ENCODE measurements at regions not wholly inside any gene's neighbourhood (a gene's known extent, or its start where the extent isn't known, plus 50 kb on each side); places are given as distances from the start of the nearest gene placed in this dataset.

GRCh38 chr10:33791272-33791660, 456.8 kb upstream of the NRP1 start:
- no peak for TF ChIP-seq CTCF (IDR thresholded peaks at IDR 0.05)
- Histone ChIP-seq H3K4me3 (no peak overlapping the region), H3K9me3 (no peaks in the 10 kb centered on the region), H3K4me1 (ENCODE audit: low read depth) (no peaks in the 10 kb centered on the region), H3K36me3 (ENCODE audit: low read depth) (no peaks in the 10 kb centered on the region)
- DNase-seq (no peak), ATAC-seq (no peak)
- intact Hi-C loops (cut with DNase I, micrococcal nuclease) = no loop called here

DNA sequence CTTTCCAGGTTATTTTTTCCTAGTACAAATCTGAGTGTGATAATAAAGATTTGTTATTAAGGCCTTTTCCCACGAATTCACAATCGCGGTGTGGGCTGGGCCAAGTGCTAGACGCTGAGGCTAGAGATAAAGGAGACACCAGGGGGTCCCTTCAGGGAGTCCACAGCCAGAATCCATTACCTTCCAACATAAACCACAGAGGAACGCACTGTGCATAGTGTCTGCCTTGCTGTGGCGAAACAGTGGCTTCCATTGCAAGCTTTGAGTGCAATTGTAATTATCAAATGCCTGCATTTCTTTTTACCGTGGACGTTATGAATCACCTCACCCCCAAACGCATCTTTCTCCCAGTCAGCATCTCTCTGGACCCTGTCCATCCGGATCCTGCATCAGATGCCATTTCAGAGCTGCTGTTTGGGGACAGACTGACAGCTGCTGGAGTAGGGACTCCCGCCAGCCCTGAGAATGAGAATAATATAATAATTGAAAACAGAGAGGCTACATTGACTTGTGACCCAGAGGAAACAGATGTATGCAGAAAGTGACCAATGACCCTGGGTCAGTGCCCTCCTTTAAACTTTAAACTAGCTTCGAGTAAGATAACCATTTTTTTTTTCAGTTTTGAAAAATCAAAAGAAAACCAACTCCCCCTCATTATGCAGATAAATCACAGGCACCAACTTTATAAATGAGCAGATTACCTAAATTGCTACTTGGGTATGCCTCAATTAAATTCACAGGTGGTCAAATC, 456.2 kb upstream of the NRP1 start:
- no peak overlapping the region for H3K4me3 ChIP-seq
- ATAC-seq = no peak

DNA sequence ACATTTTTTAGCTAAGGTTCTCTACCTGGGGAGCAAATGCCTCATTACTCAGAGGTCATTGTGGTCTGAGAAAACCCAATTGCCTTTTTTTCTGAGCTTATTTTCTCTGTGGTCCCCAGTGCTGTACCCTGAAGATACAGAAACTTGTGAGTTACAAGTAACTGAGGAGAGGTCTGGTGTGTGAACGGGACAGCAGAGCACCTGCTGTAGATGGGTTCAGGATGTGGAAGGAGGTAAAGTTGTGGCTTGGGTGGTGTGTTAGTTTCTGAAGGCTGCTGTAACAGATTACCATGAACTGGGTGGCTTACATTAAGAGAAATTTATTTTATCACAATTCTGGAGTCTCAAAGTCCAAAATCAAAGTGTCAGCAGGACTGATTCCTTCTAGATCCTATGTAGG, 449.1 kb upstream of the NRP1 start:
- TF ChIP-seq CTCF (IDR thresholded peaks at IDR 0.05) = no peak
- DNase-seq = no peak
- Histone ChIP-seq H3K9me3 (no peaks in the 10 kb centered on the region), H3K36me3 (ENCODE audit: low read depth) (no peaks in the 10 kb centered on the region), H3K4me3 (no peak overlapping the region), H3K4me1 (ENCODE audit: low read depth) (no peaks in the 10 kb centered on the region)
- intact Hi-C loops (cut with DNase I, micrococcal nuclease) = no loop called here
- no peak for ATAC-seq

More for the DNA sequence above, 456.2 kb upstream of the NRP1 start:
- no peak for TF ChIP-seq CTCF (IDR thresholded peaks at IDR 0.05)
- H3K9me3 ChIP-seq = no peaks in the 10 kb centered on the region
- no peak for DNase-seq
- no peaks in the 10 kb centered on the region for H3K36me3 ChIP-seq (ENCODE audit: low read depth)
- intact Hi-C loops (cut with DNase I, micrococcal nuclease) = no loop called here
- no peaks in the 10 kb centered on the region for H3K4me1 ChIP-seq (ENCODE audit: low read depth)

- Histone ChIP-seq H3K9me3 (no peaks in the 10 kb centered on the region), H3K36me3 (ENCODE audit: low read depth) (no peaks in the 10 kb centered on the region), H3K4me1 (ENCODE audit: low read depth) (no peaks in the 10 kb centered on the region), H3K4me3 (no peak overlapping the region)
- intact Hi-C loops (cut with DNase I, micrococcal nuclease) = no loop called here
- ATAC-seq (no peak), DNase-seq (no peak)
- TF ChIP-seq CTCF (IDR thresholded peaks at IDR 0.05) = no peak
Observed at GRCh38 chr10:33783078-33783477, 448.6 kb upstream of the NRP1 start.

GRCh38 chr10:33781606-33782395, 447.3 kb upstream of the NRP1 start:
- no peak for TF ChIP-seq CTCF (IDR thresholded peaks at IDR 0.05)
- DNase-seq = no peak
- Histone ChIP-seq H3K4me3 (no peak overlapping the region), H3K4me1 (ENCODE audit: low read depth) (no peaks in the 10 kb centered on the region), H3K36me3 (ENCODE audit: low read depth) (no peaks in the 10 kb centered on the region), H3K9me3 (no peaks in the 10 kb centered on the region)
- intact Hi-C loops (cut with DNase I, micrococcal nuclease) = no loop called here
- no peak for ATAC-seq

All from mucosa of descending colon (tissue), 3 donors.